ENCODE measurements at regions not wholly inside any gene's neighbourhood (a gene's known extent, or its start where the extent isn't known, plus 50 kb on each side); places are given as distances from the start of the nearest gene placed in this dataset.

GRCh38 chr1:96080925-96081324, 640.7 kb upstream of the PTBP2 start:
- Mint-ChIP-seq H3K27me3 (ENCODE audit: low read depth, unreplicated experiment) (no peaks in the 10 kb centered on the region), H3K36me3 (ENCODE audit: low read depth, unreplicated experiment) (no peaks in the 10 kb centered on the region), H3K4me1 (ENCODE audit: low read depth, unreplicated experiment) (peaks cover 8% of the 10 kb centered on the region), H3K27ac (ENCODE audit: unreplicated experiment) (no peak overlapping the region), H3K9me3 (ENCODE audit: unreplicated experiment) (no peaks in the 10 kb centered on the region), H3K4me3 (ENCODE audit: unreplicated experiment) (no peak overlapping the region)
- Histone ChIP-seq H3K9ac (ENCODE audit: low read length) (no peak overlapping the region), H4K20me1 (ENCODE audit: insufficient read depth, low read length) (no peaks in the 10 kb centered on the region), H2AFZ (ENCODE audit: low read depth, low read length) (no peak overlapping the region), H3K4me2 (ENCODE audit: low read length) (no peak overlapping the region), H3K27ac (ENCODE audit: low read depth, low read length) (no peak overlapping the region), H3K36me3 (ENCODE audit: insufficient read depth, low read length) (no peaks in the 10 kb centered on the region), H3K79me2 (ENCODE audit: insufficient read depth, low read length) (no peaks in the 10 kb centered on the region), H3K4me3 (ENCODE audit: insufficient read depth, low read depth, low read length) (no peak overlapping the region), H3K9me3 (ENCODE audit: insufficient read depth, low read depth, low read length) (no peaks in the 10 kb centered on the region), H3K27me3 (ENCODE audit: insufficient read depth, low read length) (no peaks in the 10 kb centered on the region), H3K4me1 (ENCODE audit: insufficient read depth, low read length) (no peaks in the 10 kb centered on the region)
- DNase-seq (ENCODE audit: low read depth) (no peak), FAIRE-seq (no peak)
- TF ChIP-seq CTCF (IDR thresholded peaks at IDR 0.05; ENCODE audit: insufficient read depth, low read depth, low read length) (no peak), EZH2 (IDR thresholded peaks at IDR 0.05; ENCODE audit: insufficient read depth, low read length) (no peak)

DNA sequence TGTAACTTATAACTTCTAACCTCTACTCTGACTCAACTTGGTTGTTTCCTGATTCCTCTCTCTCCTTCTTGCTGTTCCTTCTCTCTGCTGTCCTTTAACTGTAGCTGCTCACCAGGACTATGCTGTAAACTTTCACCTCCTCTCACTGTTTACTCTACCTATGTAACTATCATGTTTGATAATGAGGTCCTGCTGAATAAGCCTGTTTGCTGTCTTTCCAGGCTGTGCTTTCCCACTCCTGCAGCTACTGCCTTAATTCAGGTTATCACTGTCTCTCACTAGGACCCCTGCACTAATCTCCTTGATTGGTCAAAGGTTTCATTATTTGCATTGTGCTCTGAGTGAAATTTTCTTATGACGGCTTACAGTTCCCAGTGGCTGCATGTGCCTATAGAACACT, 633.9 kb upstream of the PTBP2 start:
- no peak for TF ChIP-seq CTCF (IDR thresholded peaks at IDR 0.05; ENCODE audit: insufficient read depth, low read depth, low read length)
- no peak for TF ChIP-seq EZH2 (IDR thresholded peaks at IDR 0.05; ENCODE audit: insufficient read depth, low read length)
- no peaks in the 10 kb centered on the region for H3K36me3 ChIP-seq (ENCODE audit: insufficient read depth, low read length)
- H3K9me3 Mint-ChIP-seq (ENCODE audit: unreplicated experiment): no peaks in the 10 kb centered on the region
- no peak overlapping the region for H2AFZ ChIP-seq (ENCODE audit: low read depth, low read length)
- no peak overlapping the region for H3K4me2 ChIP-seq (ENCODE audit: low read length)
- H4K20me1 ChIP-seq (ENCODE audit: insufficient read depth, low read length): no peaks in the 10 kb centered on the region
- H3K9me3 ChIP-seq (ENCODE audit: insufficient read depth, low read depth, low read length): no peaks in the 10 kb centered on the region
- H3K4me1 Mint-ChIP-seq (ENCODE audit: low read depth, unreplicated experiment): no peaks in the 10 kb centered on the region
- no peak overlapping the region for H3K27ac ChIP-seq (ENCODE audit: low read depth, low read length)
- no peaks in the 10 kb centered on the region for H3K4me1 ChIP-seq (ENCODE audit: insufficient read depth, low read length)
- no peaks in the 10 kb centered on the region for H3K36me3 Mint-ChIP-seq (ENCODE audit: low read depth, unreplicated experiment)
- no peak for FAIRE-seq
- DNase-seq (ENCODE audit: low read depth): no peak
- no peak overlapping the region for H3K4me3 Mint-ChIP-seq (ENCODE audit: unreplicated experiment)
- H3K27ac Mint-ChIP-seq (ENCODE audit: unreplicated experiment): no peak overlapping the region
- H3K27me3 ChIP-seq (ENCODE audit: insufficient read depth, low read length): no peaks in the 10 kb centered on the region
- H3K79me2 ChIP-seq (ENCODE audit: insufficient read depth, low read length): no peaks in the 10 kb centered on the region
- H3K4me3 ChIP-seq (ENCODE audit: insufficient read depth, low read depth, low read length): no peak overlapping the region
- H3K9ac ChIP-seq (ENCODE audit: low read length): no peak overlapping the region
- no peaks in the 10 kb centered on the region for H3K27me3 Mint-ChIP-seq (ENCODE audit: low read depth, unreplicated experiment)

DNA sequence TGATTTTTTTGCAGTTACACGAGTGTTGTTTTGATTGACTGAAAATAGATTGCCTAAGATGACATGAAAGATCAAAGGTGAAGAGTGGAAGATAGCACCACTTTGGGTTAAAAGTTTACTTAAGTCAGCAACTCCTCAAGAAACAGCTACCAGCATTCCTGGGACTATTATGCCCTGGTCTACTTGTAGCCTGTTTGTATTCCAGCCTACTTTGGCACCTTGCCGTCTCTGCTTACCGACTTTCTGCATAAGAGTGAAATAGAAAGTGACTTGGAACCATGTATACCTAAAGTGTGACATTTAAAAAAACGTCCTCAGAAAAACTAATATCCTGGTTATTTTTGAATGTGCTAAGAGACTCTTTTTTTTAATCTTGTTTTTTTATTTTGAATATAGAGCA, 631.5 kb upstream of the PTBP2 start:
- Mint-ChIP-seq H3K9me3 (ENCODE audit: unreplicated experiment) (no peaks in the 10 kb centered on the region), H3K27me3 (ENCODE audit: low read depth, unreplicated experiment) (no peaks in the 10 kb centered on the region), H3K4me1 (ENCODE audit: low read depth, unreplicated experiment) (no peaks in the 10 kb centered on the region), H3K36me3 (ENCODE audit: low read depth, unreplicated experiment) (no peaks in the 10 kb centered on the region), H3K27ac (ENCODE audit: unreplicated experiment) (no peak overlapping the region), H3K4me3 (ENCODE audit: unreplicated experiment) (no peak overlapping the region)
- TF ChIP-seq CTCF (IDR thresholded peaks at IDR 0.05; ENCODE audit: insufficient read depth, low read depth, low read length) (no peak), EZH2 (IDR thresholded peaks at IDR 0.05; ENCODE audit: insufficient read depth, low read length) (no peak)
- no peaks in the 10 kb centered on the region for H3K79me2 ChIP-seq (ENCODE audit: insufficient read depth, low read length)
- no peak overlapping the region for H3K27ac ChIP-seq (ENCODE audit: low read depth, low read length)
- FAIRE-seq (no peak), DNase-seq (ENCODE audit: low read depth) (no peak)
- no peak overlapping the region for H3K9ac ChIP-seq (ENCODE audit: low read length)
- no peak overlapping the region for H2AFZ ChIP-seq (ENCODE audit: low read depth, low read length)
- no peaks in the 10 kb centered on the region for H3K9me3 ChIP-seq (ENCODE audit: insufficient read depth, low read depth, low read length)
- H3K4me2 ChIP-seq (ENCODE audit: low read length): no peak overlapping the region
- no peaks in the 10 kb centered on the region for H3K4me1 ChIP-seq (ENCODE audit: insufficient read depth, low read length)
- H3K36me3 ChIP-seq (ENCODE audit: insufficient read depth, low read length): no peaks in the 10 kb centered on the region
- H3K27me3 ChIP-seq (ENCODE audit: insufficient read depth, low read length): no peaks in the 10 kb centered on the region
- H4K20me1 ChIP-seq (ENCODE audit: insufficient read depth, low read length): no peaks in the 10 kb centered on the region
- H3K4me3 ChIP-seq (ENCODE audit: insufficient read depth, low read depth, low read length): no peak overlapping the region

Measured in astrocyte (in vitro differentiated cells and primary cell).